ENCODE measurements at regions not wholly inside any gene's neighbourhood (a gene's known extent, or its start where the extent isn't known, plus 50 kb on each side); places are given as distances from the start of the nearest gene placed in this dataset.
A peak's percentile ranks its signal among the peaks of the same experiment; 100 is the strongest.

DNA sequence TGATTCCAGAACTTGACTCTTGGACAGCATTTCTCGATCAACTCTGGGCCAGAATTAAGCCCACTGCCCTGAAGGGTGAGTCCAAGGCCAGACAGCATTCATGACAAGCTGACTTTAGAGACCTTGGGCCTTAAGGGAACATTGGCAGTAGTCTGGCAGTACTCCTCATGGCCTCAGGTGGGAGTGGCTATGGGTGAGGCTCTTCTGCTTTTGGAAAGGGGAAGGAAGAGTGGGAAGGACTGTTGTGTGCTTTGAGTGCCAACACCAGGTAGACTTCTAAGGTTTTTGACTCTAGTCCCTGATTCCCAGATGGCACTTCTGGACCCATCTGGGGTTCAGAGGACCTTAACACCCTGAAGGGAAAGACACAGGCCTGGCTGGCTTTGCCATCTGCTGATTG is 530.4 kb downstream of the ACTL7B start:
- Histone ChIP-seq H2AFZ (ENCODE audit: control insufficient read depth, low read length) (no peak overlapping the region), H3K9me1 (ENCODE audit: control insufficient read depth, extremely low read depth, insufficient read depth, low read length) (no peaks in the 10 kb centered on the region), H4K20me1 (ENCODE audit: control insufficient read depth, extremely low read depth, insufficient read depth, low read length) (no peaks in the 10 kb centered on the region), H3K27me3 (ENCODE audit: control insufficient read depth, extremely low read depth, insufficient read depth, low read length) (no peaks in the 10 kb centered on the region), H3K79me2 (ENCODE audit: control insufficient read depth, insufficient read depth, low read length) (no peaks in the 10 kb centered on the region), H3K4me1 (ENCODE audit: control insufficient read depth, extremely low read depth, insufficient read depth, low read length) (peaks cover 21% of the 10 kb centered on the region), H3K4me2 (ENCODE audit: control insufficient read depth, extremely low read depth, insufficient read depth, low read depth, low read length) (no peak overlapping the region), H3K36me3 (ENCODE audit: control insufficient read depth in 2 of 2, extremely low read depth in 1 of 2, insufficient read depth in 2 of 2, low read length in 2 of 2) (no peaks in the 10 kb centered on the region), H3K9me3 (ENCODE audit: control insufficient read depth, low read depth, low read length) (no peaks in the 10 kb centered on the region), H3K27ac (ENCODE audit: control insufficient read depth, insufficient read depth, low read length) (no peak overlapping the region), H3K9ac (ENCODE audit: control insufficient read depth, extremely low read depth, insufficient read depth, low read length) (no peak overlapping the region), H3K4me3 (ENCODE audit: control insufficient read depth in 2 of 3, extremely low read depth in 1 of 3, insufficient read depth in 2 of 3, low read depth in 1 of 3, low read length in 3 of 3) (no peak overlapping the region)
- dilution Hi-C loops (cut with MboI; ENCODE audit: extremely low pct_ligation_motif_present, low sequenced_read_pairs) = no loop called here
- DNase-seq (ENCODE audit: low read depth, low spot score) (no peak), FAIRE-seq (no peak)
- TF ChIP-seq, protein P1, sequence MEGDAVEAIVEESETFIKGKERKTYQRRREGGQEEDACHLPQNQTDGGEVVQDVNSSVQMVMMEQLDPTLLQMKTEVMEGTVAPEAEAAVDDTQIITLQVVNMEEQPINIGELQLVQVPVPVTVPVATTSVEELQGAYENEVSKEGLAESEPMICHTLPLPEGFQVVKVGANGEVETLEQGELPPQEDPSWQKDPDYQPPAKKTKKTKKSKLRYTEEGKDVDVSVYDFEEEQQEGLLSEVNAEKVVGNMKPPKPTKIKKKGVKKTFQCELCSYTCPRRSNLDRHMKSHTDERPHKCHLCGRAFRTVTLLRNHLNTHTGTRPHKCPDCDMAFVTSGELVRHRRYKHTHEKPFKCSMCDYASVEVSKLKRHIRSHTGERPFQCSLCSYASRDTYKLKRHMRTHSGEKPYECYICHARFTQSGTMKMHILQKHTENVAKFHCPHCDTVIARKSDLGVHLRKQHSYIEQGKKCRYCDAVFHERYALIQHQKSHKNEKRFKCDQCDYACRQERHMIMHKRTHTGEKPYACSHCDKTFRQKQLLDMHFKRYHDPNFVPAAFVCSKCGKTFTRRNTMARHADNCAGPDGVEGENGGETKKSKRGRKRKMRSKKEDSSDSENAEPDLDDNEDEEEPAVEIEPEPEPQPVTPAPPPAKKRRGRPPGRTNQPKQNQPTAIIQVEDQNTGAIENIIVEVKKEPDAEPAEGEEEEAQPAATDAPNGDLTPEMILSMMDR (optimal IDR thresholded peaks at IDR 0.05 in 1 of 3, IDR thresholded peaks at IDR 0.05 in 1 of 3, conservative IDR thresholded peaks at IDR 0.05 in 1 of 3; ENCODE audit: extremely low read depth in 1 of 3, insufficient read depth in 2 of 3, low read length in 3 of 3) = no peak
- TF ChIP-seq EZH2 (IDR thresholded peaks at IDR 0.05; ENCODE audit: low read length) = no peak

DNA sequence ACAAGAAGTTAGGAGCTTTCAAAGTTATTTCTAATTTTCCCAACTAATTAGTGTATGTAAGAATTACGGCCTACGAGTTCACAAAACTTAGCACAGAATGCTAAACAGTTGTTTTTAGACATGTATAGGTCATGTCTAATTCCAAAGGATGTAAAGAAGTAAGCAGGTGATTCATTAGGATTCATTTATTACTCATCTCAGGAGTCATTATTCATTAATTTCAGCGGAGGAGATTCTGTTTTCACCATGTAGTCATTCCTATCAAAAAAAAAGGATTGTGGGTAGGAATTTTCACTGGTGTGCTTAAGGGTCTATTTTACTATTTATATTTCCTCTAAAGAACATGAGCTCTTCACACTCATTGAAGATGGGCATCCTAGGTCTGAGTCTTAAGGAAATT is 532.2 kb downstream of the ACTL7B start:
- H3K4me3 ChIP-seq (ENCODE audit: control insufficient read depth in 2 of 3, extremely low read depth in 1 of 3, insufficient read depth in 2 of 3, low read depth in 1 of 3, low read length in 3 of 3) = no peak overlapping the region
- no peak overlapping the region for H3K9ac ChIP-seq (ENCODE audit: control insufficient read depth, extremely low read depth, insufficient read depth, low read length)
- peaks cover 21% of the 10 kb centered on the region for H3K4me1 ChIP-seq (ENCODE audit: control insufficient read depth, extremely low read depth, insufficient read depth, low read length)
- no peak overlapping the region for H2AFZ ChIP-seq (ENCODE audit: control insufficient read depth, low read length)
- no peak for TF ChIP-seq EZH2 (IDR thresholded peaks at IDR 0.05; ENCODE audit: low read length)
- TF ChIP-seq, protein P1 (optimal IDR thresholded peaks at IDR 0.05 in 1 of 3, IDR thresholded peaks at IDR 0.05 in 1 of 3, conservative IDR thresholded peaks at IDR 0.05 in 1 of 3; ENCODE audit: extremely low read depth in 1 of 3, insufficient read depth in 2 of 3, low read length in 3 of 3) = no peak
- H4K20me1 ChIP-seq (ENCODE audit: control insufficient read depth, extremely low read depth, insufficient read depth, low read length) = no peaks in the 10 kb centered on the region
- dilution Hi-C loops (cut with MboI; ENCODE audit: extremely low pct_ligation_motif_present, low sequenced_read_pairs) = no loop called here
- FAIRE-seq (peak; percentile 71), DNase-seq (ENCODE audit: low read depth, low spot score) (peak; percentile 26)
- no peaks in the 10 kb centered on the region for H3K79me2 ChIP-seq (ENCODE audit: control insufficient read depth, insufficient read depth, low read length)
- H3K36me3 ChIP-seq (ENCODE audit: control insufficient read depth in 2 of 2, extremely low read depth in 1 of 2, insufficient read depth in 2 of 2, low read length in 2 of 2) = no peaks in the 10 kb centered on the region
- no peaks in the 10 kb centered on the region for H3K9me1 ChIP-seq (ENCODE audit: control insufficient read depth, extremely low read depth, insufficient read depth, low read length)
- H3K27me3 ChIP-seq (ENCODE audit: control insufficient read depth, extremely low read depth, insufficient read depth, low read length) = no peaks in the 10 kb centered on the region
- H3K9me3 ChIP-seq (ENCODE audit: control insufficient read depth, low read depth, low read length) = no peaks in the 10 kb centered on the region
- peak overlapping the region; percentile 83 for H3K27ac ChIP-seq (ENCODE audit: control insufficient read depth, insufficient read depth, low read length)
- H3K4me2 ChIP-seq (ENCODE audit: control insufficient read depth, extremely low read depth, insufficient read depth, low read depth, low read length) = peak overlapping the region; percentile 44

Data from keratinocyte (primary cell).